ENCODE measurements at regions not wholly inside any gene's neighbourhood (a gene's known extent, or its start where the extent isn't known, plus 50 kb on each side); places are given as distances from the start of the nearest gene placed in this dataset.

- no peak for TF ChIP-seq FOXM1 (IDR thresholded peaks at IDR 0.05; ENCODE audit: borderline replicate concordance)
- no peak for TF ChIP-seq ZNF384 (IDR thresholded peaks at IDR 0.05)
- no peak for TF ChIP-seq ELF4 (IDR thresholded peaks at IDR 0.05)
- TF ChIP-seq SP1 (IDR thresholded peaks at IDR 0.05): no peak
- no peak for TF ChIP-seq BHLHE40 (IDR thresholded peaks at IDR 0.05; ENCODE audit: borderline replicate concordance)
- TF ChIP-seq, protein P1, sequence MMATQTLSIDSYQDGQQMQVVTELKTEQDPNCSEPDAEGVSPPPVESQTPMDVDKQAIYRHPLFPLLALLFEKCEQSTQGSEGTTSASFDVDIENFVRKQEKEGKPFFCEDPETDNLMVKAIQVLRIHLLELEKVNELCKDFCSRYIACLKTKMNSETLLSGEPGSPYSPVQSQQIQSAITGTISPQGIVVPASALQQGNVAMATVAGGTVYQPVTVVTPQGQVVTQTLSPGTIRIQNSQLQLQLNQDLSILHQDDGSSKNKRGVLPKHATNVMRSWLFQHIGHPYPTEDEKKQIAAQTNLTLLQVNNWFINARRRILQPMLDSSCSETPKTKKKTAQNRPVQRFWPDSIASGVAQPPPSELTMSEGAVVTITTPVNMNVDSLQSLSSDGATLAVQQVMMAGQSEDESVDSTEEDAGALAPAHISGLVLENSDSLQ (IDR thresholded peaks at IDR 0.05): no peak
- TF ChIP-seq FOXK2 (IDR thresholded peaks at IDR 0.05): no peak
- no peak for TF ChIP-seq FOXA1 (IDR thresholded peaks at IDR 0.05)
- no peak for TF ChIP-seq SUZ12 (IDR thresholded peaks at IDR 0.05)
- TF ChIP-seq L3MBTL2 (conservative IDR thresholded peaks at IDR 0.05): no peak
- TF ChIP-seq CTBP1 (IDR thresholded peaks at IDR 0.05; ENCODE audit: borderline replicate concordance): no peak
- TF ChIP-seq TARDBP (IDR thresholded peaks at IDR 0.05): no peak
Measured at GRCh38 chr10:23608926-23609325, 170.1 kb downstream of the OTUD1 start.

All from HEK293T (cell line).